Body of pancreas (tissue), 4 donors: ENCODE measurements at regions not wholly inside any gene's neighbourhood (a gene's known extent, or its start where the extent isn't known, plus 50 kb on each side); places are given as distances from the start of the nearest gene placed in this dataset.

Experiments used
- POLR2A ChIP-seq, 3 donors: fragments of 450-650 bp; IDR thresholded peaks; one replicate each; pipeline ENCODE4 v1.6.1; 2016; ENCODE audit warnings: antibody characterized with exemption in 3 of 3, mild to moderate bottlenecking in 2 of 3
- TF ChIP-seq, protein P1 (sequence below), 7 experiments: fragments of 450-650 bp in 4 of 7; fragments of 200-600 bp in 3 of 7; sonication (generic) in 3 of 7; IDR thresholded peaks; one replicate each; pipeline ENCODE4 v1.5.1; 2016 to 2019; ENCODE audit warnings: antibody characterized with exemption in 7 of 7

- no peak for TF ChIP-seq POLR2A (IDR thresholded peaks at IDR 0.05)
- TF ChIP-seq, protein P1, sequence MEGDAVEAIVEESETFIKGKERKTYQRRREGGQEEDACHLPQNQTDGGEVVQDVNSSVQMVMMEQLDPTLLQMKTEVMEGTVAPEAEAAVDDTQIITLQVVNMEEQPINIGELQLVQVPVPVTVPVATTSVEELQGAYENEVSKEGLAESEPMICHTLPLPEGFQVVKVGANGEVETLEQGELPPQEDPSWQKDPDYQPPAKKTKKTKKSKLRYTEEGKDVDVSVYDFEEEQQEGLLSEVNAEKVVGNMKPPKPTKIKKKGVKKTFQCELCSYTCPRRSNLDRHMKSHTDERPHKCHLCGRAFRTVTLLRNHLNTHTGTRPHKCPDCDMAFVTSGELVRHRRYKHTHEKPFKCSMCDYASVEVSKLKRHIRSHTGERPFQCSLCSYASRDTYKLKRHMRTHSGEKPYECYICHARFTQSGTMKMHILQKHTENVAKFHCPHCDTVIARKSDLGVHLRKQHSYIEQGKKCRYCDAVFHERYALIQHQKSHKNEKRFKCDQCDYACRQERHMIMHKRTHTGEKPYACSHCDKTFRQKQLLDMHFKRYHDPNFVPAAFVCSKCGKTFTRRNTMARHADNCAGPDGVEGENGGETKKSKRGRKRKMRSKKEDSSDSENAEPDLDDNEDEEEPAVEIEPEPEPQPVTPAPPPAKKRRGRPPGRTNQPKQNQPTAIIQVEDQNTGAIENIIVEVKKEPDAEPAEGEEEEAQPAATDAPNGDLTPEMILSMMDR (IDR thresholded peaks at IDR 0.05), result no peak
Measured at GRCh38 chr18:11268153-11268552, 118.8 kb upstream of the PIEZO2 start.
